NCI-H446 (cell line): ENCODE measurements at regions not wholly inside any gene's neighbourhood (a gene's known extent, or its start where the extent isn't known, plus 50 kb on each side); places are given as distances from the start of the nearest gene placed in this dataset.
"Not testable (repeated sequence)": the region's sequence is repeated elsewhere in the genome, so short reads cannot be mapped to it uniquely, and the experiment has no call there.

ENCODE experiments used
- DNase-seq, 2 experiments: peaks; one replicate each; lab custom pipeline; 2025; lab: John Stamatoyannopoulos, UW

DNA sequence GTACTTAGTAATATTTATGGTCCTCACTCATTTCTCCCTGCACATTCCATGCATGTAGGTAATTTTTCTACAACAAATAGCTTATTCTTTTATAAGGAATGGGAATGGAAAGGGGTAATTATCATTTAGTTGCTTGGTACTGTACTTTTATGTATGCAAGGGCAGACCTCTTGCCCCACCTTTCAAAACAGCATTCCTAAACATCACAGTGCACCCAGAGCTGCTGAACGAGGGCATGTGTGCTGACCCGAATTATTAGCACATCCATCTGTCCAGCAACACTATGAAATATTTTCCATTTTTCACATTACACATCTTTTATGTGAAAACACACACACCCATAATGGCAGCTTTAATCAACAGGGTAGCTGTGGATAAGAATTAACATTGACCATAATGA, 228.6 kb upstream of the ARRDC3 start:
- no peak for DNase-seq

DNA sequence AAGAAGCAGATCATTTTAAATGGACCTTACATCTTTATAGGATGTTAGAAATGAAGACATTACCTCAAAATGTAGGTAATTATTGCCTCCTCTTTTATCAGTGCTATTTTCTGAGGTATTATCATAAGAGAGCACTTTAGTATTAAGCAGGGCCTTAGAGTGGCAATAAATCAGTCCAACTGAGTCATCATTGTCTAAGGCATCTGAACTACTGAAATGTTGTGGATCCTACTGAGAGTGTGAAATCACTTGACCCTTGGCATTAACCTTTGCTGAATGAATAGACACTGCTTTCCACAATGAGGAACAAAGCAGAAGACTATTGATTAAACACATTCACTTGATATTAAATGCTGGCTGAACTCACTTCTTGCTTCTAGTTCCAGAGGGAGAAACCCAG, 224.6 kb upstream of the ARRDC3 start:
- no peak for DNase-seq

DNA sequence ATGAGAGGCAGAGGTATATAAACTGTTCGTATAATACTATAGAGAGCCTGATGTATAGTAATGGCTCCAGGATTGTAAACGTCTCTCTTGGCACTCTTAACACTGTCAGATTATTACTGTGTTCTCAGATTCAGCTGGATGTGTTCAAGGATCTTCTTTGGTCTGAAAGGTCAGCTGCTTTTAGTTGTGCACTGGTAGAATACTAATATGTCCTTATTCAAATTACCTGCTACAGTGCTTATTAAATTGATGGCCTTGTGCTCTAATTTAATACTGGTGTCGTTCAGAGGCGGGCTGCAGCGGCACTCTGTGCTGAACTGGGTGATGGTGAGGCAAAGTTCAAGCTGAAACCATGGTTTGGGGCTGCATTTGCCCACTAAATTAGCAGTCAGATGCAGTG, 216.7 kb upstream of the ARRDC3 start:
- no peak for DNase-seq

DNA sequence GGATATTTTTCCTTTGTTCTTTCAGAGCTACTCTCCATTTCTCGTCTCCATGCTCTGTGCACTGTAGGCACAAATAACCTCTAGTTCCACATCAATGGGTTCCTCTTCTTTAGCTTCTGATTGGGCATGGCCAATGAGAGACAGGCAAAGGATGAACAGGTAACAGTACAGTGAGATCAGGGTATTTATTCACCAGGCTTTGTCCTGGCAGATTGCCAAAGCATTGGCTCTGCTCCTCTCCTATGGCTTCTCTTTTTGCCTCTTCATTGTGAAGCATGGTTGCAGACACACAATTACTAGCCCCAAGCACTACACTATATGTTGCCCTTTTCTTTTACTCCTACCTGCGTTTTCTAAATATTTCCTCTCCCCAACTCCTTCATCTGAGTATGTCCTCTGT, 215.1 kb upstream of the ARRDC3 start:
- no peak for DNase-seq

DNA sequence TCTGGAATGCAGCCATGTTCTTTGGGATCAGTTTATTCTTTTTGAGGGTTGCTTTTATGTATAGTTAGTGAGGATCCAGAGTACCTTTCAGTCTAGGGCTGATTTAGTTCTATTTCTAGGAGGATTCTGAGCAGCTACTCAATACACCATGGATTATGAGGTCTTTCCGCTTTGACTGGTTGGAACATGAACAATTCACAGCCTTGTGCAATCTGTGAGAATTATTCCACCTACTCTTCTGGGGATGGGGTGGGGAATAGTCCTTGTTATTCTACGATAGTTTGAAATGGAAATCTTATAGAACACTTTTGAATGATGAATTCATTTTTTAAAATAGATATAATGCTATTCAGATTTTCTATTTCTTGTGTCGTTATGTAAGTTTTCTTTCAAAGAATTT, 212.3 kb upstream of the ARRDC3 start:
- DNase-seq, result no peak

DNA sequence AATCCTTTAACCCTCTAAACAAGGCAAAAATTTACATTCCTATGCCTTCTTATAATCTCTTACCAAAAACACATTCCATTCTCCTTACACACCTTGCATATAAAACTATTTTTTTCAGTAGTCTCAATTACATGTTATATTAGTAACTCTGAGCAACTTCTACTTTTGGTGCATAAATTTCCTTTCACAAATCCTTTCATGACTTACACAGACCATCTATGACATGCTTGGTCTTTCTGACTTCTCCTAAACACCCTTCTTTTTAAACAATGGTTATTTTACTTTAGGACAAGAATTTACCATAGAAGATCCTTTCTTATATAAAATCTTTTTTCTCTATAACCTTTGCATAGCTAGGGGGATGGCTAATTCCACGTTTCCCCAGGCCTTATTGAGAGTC, 208.0 kb upstream of the ARRDC3 start:
- DNase-seq, result no peak

DNA sequence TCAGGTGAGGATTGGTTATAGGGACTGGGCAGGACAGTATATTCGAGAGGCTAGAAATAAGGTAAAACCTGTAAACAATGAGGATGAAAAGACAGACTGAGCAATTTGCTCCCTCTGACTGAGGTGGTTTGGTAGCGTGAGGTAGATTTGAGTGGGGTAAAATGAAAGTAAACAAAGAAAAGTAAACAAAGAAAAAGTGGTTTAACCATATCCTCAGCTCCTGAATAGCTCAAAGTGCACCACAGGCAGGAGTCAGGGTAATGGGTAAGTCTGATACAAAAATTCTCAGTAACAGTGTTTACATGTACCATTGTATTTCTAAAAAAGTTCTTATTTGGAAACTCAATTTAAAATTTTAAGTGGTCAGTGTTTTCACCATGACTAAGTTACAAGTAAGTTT, 203.1 kb upstream of the ARRDC3 start:
- no peak for DNase-seq

DNA sequence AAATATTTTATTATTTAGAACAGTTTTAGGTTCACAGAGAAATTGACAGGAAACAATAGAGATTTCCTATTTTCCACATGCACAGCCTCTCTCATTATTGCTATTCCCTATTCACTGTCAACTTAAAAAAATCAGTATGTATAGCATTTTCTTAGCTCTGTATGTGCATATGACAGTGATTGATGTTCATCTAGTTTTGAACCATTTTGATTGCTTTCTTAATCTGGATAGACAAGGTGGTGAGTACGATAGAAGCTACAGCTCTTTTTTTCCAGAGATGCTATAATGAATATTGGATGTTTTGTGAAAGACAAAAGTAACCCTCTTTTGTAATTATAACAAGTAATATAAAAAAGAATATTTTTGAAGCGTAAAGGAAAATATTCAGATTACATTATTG, 201.2 kb upstream of the ARRDC3 start:
- DNase-seq, result no peak

DNA sequence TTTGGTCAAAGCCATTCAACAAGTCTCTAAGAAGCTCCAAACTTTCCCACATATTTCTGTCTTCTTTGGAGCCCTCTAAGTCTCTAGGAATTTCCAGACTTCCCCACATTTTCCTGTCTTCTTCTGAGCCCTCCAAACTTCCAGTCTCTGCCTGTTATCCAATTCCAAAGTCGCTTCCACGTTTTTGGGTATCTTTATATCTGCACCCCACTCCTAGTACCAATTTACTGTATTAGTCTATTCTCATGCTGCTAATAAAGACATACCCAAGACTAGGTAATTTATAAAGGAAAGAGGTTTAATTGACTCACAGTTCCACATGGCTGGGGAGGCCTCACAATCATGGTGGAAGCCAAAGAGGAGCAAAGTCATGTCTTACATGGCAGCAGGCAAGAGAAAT, 182.9 kb upstream of the ARRDC3 start:
- not testable (repeated sequence) for DNase-seq

DNA sequence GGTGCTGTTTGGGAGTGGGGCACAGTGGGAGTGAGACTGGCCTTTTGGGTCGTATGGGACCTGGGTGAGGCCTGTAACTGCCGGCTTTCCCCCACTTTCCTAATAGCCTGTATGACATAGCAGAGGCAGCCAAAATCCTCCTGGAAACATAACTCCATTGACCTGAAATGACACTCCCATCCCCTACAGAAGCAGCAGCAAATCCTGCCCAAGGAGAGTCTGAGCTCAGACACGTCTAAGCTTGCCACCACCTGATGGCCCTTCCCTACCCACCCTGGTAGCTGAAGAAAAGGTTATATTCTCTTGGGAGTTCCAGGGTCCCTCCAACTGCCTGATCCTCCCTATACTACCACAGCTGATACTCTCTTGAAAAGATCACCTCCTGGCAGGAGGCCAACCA, 179.8 kb upstream of the ARRDC3 start:
- DNase-seq, result no peak

DNA sequence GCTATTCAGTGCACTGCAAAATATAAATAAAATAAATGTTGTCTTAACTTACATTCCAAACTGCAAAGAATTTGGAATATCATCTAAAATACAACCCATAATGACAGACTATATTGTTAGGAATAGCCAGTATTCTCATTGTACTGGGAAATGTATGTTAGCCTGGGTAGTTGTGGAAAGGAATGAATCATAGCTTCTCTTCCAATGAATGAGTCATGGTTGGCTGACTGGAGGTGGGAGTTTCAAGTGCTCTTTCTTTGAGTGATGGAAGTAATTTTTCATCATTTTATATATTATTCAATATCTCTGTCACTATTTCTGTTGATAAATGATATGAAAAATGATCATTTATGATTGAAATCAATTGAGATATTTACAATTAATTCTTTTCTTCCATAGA, 158.6 kb upstream of the ARRDC3 start:
- DNase-seq, result no peak

DNA sequence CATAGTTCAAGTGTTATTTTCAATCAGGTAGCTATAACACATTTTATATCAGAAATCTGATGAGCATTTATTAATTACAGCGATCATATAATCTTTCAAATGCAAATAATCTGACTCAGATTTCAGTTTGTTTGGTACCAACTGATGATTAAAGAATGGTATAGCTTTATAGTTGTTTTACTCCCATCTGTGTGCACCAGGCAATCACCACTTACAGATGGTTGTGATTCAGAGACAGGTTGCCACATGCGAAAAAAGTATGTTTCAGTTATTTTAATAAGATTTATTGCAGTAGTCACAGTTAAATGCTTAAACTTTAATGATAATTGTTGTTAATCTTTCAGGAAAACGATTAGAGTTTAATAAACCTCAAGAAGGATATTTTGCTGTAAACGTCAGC, 155.1 kb upstream of the ARRDC3 start:
- DNase-seq, result no peak

DNA sequence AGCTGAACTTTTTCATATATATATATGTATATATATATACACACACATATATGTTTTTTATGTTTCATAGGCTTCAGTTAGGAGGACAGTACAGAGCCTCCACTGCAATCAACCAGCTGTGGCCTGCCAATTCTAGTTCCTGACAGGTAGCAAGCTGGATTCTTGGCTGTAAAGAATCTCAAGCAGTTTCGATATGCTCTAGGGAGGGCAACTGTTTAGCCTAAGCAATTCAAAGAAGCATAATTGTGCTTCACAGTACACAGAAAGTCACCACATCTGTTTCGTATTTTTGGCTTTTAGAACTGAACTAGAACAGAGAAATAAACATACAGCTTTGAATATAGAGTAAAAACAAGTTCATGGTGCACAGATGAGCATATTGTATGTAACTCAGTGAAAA, 152.4 kb upstream of the ARRDC3 start:
- no peak for DNase-seq

DNA sequence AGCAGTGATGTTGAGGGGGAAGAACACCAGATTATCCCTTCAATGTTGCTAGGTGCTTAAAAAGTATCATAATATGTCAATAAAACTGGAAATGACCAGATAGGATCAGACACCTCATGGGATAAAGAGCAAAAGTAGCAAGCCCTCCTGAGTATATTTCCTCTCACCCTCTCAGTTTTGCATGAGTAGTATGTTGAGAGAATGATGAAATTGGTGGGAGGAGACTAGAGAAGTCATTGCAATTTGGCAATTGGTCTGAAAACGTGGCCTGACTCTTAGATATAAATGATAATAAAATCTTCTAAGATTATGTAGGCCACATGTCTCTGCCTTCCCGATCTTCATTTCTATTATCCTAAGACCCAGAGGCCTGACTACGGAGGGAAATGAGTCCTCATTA, 151.2 kb upstream of the ARRDC3 start:
- DNase-seq, result no peak

DNA sequence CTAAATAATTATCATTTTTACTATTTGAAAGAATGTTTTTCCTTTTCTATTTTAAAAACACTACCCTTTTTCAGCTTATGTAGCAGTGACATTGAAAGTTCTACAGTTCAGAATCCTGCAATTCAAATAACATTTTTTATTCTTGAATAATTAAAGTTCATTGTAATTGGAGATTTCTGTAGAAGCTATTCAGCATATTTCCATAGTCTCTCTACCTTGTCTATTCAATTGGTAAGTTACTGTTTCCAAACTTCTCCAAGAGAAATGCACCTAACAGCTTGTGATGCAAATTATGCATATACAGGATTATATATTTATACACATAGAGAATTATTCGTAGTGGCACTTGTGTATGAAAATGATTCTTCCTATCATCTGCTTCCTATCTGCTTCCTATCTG, 149.7 kb upstream of the ARRDC3 start:
- no peak for DNase-seq

DNA sequence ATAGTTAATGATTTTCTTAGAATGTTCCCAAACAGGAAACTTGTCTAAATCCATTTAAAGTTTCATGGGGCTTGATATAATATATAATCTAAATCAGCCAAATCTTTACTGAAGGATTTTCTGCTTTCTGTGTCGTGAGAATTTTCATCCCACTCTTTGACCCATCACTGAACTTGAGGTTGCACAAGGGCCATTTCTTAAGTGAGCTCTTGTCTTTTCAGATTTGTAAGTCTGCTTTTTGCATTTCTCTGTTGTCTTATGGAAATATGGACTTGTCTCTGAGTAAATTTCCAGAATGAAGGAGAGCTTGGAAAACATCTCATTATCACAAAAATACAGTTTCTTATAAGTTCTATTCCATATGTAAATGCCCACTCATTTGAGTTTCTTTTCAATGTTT, 149.2 kb upstream of the ARRDC3 start:
- DNase-seq, result no peak

DNA sequence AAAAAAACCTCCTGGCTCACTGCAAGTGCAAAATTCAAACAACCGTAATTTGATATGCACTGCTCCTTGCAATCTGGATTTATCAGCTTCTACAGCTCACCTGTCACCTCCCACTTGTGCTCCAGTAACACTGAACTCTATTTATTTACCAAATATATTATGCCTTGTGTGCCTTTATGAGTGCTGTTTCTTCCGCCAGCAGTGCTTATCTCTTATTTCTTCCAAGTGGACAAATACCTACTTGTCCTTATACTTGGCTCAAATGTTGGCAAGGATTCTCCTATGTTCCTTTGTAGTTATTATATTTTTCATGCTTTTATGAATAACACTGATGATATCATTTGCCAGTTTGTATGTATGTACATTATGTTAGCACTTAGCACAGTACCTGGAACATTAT, 145.7 kb upstream of the ARRDC3 start:
- no peak for DNase-seq

DNA sequence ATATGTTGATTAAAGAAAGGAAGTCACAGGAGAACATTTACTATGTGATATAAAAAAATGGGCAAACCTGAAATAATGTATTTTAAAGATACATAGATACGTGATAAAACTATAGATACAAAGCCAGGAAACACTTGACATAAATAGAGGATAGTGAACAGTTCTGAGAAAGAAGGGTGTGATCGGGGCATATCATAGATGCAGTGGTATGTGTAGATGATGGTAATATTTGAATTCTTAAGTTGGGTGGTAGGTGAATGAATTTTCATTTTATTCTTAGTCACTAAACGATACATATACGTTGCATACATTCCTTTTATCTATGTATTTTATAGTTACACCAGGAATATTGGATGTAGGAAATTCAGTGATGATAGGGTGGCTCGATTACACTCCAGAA, 138.7 kb upstream of the ARRDC3 start:
- DNase-seq, result no peak

DNA sequence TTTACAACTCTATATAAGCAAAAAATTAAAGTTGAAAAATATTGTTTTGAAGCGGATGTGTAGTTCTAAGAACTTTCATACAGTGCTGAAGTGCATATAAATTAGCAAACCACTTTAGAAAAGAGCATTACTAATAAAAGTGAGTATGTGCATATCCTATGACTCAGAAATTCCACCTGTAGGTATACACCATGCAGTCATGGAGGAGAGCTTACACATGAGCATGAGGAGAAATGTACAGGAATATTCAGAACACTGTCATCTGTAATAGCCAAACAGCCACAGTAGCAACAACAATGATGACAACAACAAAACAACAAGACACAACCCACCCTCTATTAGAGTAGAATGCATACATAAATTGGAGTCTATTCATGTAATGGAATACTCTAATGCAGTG, 138.2 kb upstream of the ARRDC3 start:
- DNase-seq, result no peak

DNA sequence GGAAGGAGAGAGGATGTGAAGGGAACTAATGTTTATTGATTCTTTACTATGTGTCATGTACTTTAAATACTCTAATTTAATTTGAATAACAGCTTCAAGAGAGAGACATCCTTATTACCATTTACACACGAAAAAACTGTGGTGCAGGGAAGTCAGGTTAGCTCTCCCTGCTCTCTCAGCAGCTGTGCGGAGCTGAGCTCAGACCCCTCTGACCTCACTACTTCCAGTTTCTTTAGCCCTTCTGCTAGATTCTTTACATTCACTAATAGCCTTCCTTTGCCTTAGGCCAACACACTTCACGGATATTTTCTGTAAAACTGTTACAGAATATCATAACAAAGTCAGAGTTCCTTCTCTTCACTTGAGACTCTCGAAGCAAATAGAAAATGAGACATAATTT, 131.3 kb upstream of the ARRDC3 start:
- no peak for DNase-seq

DNA sequence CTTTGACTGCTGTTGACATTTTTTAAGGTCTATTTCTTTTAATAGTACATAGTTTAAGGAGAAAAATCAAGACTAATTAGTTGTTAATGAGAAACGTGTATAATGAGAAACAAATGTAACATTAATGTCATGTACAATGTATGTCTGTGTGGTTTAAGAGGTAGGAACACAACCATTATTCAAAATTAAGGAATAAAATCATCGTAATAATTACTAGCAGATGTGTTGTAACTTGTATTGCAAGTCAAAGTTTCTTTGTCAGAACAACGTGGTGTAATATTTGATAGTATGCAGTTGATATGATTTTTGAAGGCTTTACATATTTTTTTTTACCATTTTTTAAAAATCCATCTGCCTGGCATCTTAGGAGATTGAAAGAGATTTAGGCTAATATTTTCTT, 120.2 kb upstream of the ARRDC3 start:
- no peak for DNase-seq

DNA sequence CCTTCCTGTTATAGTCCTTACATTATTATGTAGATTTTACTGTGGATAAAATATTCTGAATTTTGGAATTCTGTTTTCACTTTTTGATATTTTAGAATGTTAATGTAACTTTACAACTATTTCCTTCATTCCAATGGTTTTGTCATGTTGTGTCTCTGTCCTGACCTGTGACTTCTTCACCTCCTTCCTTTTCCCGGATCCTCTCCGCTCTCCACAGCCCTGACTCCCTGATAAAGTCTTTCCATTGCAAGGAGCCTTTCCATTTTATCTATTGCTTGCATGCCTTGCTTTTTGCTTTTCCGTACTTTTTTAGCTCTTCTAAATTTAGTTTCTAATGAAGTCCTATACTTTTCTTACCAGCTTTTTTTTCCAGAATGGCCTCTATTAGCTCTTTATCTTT, 117.6 kb upstream of the ARRDC3 start:
- no peak for DNase-seq

DNA sequence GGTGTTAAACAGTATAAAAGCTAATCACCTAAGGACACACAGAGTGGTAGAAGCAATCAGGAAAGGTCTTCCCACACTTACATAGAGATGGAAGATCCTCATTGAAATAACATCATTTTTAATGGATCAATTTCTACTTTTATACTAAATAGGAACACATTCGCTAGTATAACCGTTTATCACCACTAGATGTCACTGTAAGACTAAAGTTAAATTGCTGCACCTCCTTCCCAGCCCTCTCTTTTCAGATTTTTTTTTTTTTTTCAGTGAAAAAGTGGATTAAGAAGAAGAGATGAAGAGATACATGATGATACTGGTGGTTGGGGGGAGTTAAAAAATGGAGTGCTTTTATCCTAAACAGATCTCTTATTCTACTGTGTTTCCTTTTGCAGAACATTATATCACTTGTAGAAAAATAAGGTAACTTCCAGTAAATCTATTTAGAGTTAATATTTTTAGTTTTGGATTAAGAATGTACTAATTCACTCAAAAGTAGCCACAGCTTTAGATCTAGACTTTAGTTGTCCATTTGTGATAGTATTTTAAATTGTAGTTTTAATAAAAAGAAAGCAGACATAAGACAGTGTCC, 116.9 kb upstream of the ARRDC3 start:
- peak; percentile 13 to 63 for DNase-seq

DNA sequence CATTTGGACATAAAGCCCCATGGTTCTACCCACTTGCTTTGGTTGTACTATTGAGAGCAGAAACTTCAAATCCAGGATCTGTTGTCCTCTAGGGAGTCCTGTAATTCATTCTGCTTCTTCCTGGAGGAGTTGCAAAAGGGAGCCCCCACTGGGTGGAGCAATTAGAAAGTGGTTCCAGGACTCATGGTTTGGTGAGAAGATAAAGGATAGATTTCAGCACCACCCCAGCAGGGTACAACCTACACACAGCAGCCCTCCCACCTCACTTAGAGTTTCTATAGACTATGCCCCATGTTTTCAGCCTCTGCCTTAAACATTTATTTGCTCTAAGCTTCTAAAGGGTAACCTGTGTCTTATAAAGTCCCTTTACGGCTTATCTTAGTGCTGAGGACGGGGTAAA, 112.6 kb upstream of the ARRDC3 start:
- no peak for DNase-seq

DNA sequence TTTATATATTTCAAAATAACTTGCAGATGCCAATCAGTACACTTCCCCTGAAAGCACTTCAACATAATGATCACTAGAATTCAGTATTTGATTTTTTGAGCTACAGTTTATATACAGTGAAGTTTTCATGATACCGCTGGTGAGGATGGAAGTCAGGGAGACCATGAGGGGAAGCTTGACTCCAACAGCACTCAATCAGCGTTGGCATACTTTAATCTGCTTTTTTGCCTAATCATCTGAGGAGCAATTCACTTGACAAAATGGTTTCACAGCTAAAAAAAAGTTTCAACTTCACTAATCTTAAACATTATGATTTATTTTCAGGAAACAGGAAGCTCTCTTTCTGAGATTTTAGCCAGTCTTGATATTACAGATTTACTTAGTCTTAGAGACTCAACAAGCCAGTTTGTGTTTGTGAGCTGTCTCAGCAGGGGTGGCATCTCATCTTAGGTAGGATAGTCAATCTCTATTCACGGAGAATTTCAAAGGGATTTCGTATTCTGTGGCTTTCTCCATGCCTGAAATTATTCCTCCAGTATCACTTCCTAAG, 111.4 kb upstream of the ARRDC3 start:
- DNase-seq, result no peak
